ENCODE measurements at regions not wholly inside any gene's neighbourhood (a gene's known extent, or its start where the extent isn't known, plus 50 kb on each side); places are given as distances from the start of the nearest gene placed in this dataset.
"Not testable (repeated sequence)": the region's sequence is repeated elsewhere in the genome, so short reads cannot be mapped to it uniquely, and the experiment has no call there.

- H3K4me3 ChIP-seq (replicated peaks; ENCODE audit: low read depth, low read length): no peak overlapping the region
- TF ChIP-seq CTCF (IDR thresholded peaks at IDR 0.05; ENCODE audit: low read depth, low read length, missing control alignments): no peak
- DNase-seq (ENCODE audit: extremely low read depth, low read depth): no peak
These were observed 187.4 kb downstream of the FOXG1 start for GRCh38 chr14:28953973-28954372.

GRCh38 chr14:28966416-28967233 lies 200.0 kb downstream of the FOXG1 start:
- no peak overlapping the region for H3K4me3 ChIP-seq (replicated peaks; ENCODE audit: low read depth, low read length)
- TF ChIP-seq CTCF (IDR thresholded peaks at IDR 0.05; ENCODE audit: low read depth, low read length, missing control alignments): no peak
- DNase-seq (ENCODE audit: extremely low read depth, low read depth): no peak

- no peak for DNase-seq (ENCODE audit: extremely low read depth, low read depth)
- no peak for TF ChIP-seq CTCF (IDR thresholded peaks at IDR 0.05; ENCODE audit: low read depth, low read length, missing control alignments)
These were observed 208.5 kb downstream of the FOXG1 start for GRCh38 chr14:28975084-28975483.

GRCh38 chr14:28982228-28982627 lies 215.6 kb downstream of the FOXG1 start:
- H3K4me3 ChIP-seq (replicated peaks; ENCODE audit: low read depth, low read length): no peak overlapping the region
- DNase-seq (ENCODE audit: extremely low read depth, low read depth): no peak
- TF ChIP-seq CTCF (IDR thresholded peaks at IDR 0.05; ENCODE audit: low read depth, low read length, missing control alignments): no peak

More at GRCh38 chr14:28975084-28975483, 208.5 kb downstream of the FOXG1 start:
- no peak overlapping the region for H3K4me3 ChIP-seq (replicated peaks; ENCODE audit: low read depth, low read length)

- no peak for TF ChIP-seq CTCF (IDR thresholded peaks at IDR 0.05; ENCODE audit: low read depth, low read length, missing control alignments)
- no peak overlapping the region for H3K4me3 ChIP-seq (replicated peaks; ENCODE audit: low read depth, low read length)
- DNase-seq (ENCODE audit: extremely low read depth, low read depth): no peak
These were observed 216.7 kb downstream of the FOXG1 start for GRCh38 chr14:28983279-28983678.

- no peak overlapping the region for H3K4me3 ChIP-seq (replicated peaks; ENCODE audit: low read depth, low read length)
- no peak for TF ChIP-seq CTCF (IDR thresholded peaks at IDR 0.05; ENCODE audit: low read depth, low read length, missing control alignments)
- DNase-seq (ENCODE audit: extremely low read depth, low read depth): no peak
These were observed 220.9 kb downstream of the FOXG1 start for GRCh38 chr14:28987516-28987915.

GRCh38 chr14:28997196-28997595 lies 230.6 kb downstream of the FOXG1 start:
- not testable (repeated sequence) for H3K4me3 ChIP-seq (replicated peaks; ENCODE audit: low read depth, low read length); DNase-seq (ENCODE audit: extremely low read depth, low read depth)
